Stimulated activated CD4-positive, alpha-beta T cell treated with anti-CD3 and anti-CD28 coated beads, Interleukin-15, amount 100 ng/mL, for 48 hours (primary cell): ENCODE measurements at regions not wholly inside any gene's neighbourhood (a gene's known extent, or its start where the extent isn't known, plus 50 kb on each side); places are given as distances from the start of the nearest gene placed in this dataset.

Experiments
- DNase-seq, 2 donors: peaks; one replicate each; pipeline ENCODE4 v3.0.0-alpha.2; 2020; ENCODE audit warnings: low read depth in 2 of 2

- DNase-seq = no peak
Measured at GRCh38 chr6:91711518-91711917, 1124.6 kb upstream of the MAP3K7 start.

GRCh38 chr6:91710342-91710741, 1123.5 kb upstream of the MAP3K7 start:
- no peak for DNase-seq

DNA sequence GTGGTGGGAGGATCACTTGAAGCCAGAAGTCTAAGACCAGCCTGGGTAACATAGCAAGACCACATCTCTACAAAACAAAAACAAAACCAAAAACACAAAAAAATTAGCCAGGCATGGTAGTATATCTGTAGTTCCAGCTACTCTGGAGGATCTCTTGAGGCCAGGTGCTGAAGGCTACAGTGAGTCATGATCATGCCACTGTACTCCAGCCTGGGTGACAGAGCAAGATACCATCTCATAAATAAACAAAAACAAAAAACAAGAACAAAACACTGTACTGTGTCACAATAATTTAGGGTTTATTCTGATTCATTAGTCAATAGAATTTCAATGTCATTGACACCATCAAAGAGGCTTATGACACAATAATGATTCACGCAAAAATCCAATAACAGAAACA, 1121.7 kb upstream of the MAP3K7 start:
- no peak for DNase-seq

- no peak for DNase-seq
Measured at GRCh38 chr6:91705646-91706045, 1118.8 kb upstream of the MAP3K7 start.

GRCh38 chr6:91704531-91704930, 1117.7 kb upstream of the MAP3K7 start:
- no peak for DNase-seq

GRCh38 chr6:91697010-91697695, 1110.3 kb upstream of the MAP3K7 start:
- no peak for DNase-seq

- no peak for DNase-seq
Measured at GRCh38 chr6:91695221-91695620, 1108.3 kb upstream of the MAP3K7 start.

- DNase-seq = no peak
Measured at GRCh38 chr6:91694016-91694654, 1107.3 kb upstream of the MAP3K7 start.

DNA sequence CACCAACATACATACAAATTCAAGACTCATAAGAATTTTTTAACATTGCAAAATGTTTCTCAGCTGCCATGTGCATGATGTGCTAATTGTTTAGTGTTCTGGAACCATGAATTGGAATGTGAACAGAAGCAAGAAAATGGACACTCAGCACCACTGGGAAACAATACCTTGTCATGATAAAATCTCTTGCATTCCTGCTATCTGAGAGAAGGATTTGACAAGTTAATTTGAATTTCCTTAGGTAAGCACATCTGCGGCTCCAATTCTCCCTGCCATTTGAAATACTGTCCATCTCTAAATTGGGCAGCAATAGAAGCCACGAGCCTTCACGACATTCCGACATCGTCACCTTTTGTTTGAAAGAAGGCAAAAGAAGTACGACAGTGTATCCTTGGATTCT, 1104.6 kb upstream of the MAP3K7 start:
- no peak for DNase-seq

GRCh38 chr6:91683240-91683639, 1096.4 kb upstream of the MAP3K7 start:
- DNase-seq = no peak

DNA sequence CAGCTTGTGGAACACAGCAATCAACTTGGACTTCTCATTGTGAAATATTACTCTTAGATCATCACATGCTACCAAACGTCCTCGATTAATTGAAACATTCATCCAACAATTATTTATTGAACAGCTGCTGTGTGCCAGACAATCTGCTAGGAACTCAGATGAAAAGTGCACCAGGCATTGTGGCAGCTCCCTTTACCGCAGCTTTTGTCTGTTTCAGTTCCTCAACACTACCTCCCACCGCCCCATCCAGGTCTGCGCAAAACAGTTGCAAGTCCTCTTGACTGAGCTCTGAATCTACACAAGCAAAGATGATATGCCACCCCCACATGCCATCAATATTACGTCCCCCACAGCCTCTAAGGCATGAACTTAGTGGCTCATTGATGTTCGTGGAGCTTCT, 1094.4 kb upstream of the MAP3K7 start:
- DNase-seq = no peak

- DNase-seq = no peak
Measured at GRCh38 chr6:91678679-91679446, 1092.0 kb upstream of the MAP3K7 start.

DNA sequence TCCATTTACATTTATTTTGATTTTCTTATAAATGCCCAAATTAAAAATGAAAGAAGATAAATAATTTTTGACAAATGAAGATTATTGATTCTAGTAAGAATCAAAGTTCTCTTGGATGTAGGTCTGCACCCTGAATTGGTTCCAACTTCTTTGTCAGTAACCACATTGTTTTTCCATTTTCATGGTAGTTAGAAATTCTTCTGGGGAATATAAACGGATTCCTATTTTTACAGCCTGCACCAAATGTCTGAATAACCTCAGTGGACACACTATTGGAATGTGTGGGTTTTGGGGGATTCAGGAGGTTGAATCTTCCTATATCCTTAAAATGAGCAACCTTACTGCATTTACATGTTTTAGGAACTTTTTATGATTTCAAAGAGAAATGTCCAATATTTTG, 1085.3 kb upstream of the MAP3K7 start:
- DNase-seq = no peak

- no peak for DNase-seq
Measured at GRCh38 chr6:91669871-91670268, 1083.0 kb upstream of the MAP3K7 start.

DNA sequence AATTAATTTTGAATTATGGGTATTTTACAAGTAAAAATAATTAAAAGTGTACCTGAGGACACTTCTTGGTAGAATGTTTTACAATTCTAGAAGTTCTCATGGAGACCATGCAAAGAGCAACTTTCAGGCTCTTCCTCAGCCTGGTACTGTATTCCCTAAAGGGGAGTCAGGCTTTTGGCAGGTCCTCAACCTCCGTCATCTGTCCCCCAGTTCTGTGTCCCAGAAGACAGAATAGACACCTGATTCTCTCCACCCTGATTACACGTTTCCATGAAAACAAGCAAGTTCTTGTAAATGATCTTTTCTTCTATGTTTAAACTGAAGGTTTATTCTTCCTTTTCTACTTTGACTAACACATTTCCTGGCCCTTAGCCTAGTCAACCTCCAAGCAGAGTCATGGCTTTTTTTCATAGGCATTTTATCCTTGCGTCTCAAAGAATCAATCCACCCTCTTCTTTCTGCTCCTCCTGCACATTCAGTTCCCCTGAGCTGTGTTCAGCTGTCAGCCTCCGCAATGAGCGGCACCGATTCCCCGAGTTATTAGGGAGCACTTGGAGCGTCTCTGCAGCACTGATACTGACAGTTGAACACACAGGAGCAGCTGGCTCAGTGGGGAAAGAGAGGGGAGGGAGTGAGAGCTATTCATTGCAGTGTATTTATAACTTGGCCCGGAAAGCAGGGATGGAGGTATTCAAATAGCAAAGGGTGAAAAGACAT, 1082.4 kb upstream of the MAP3K7 start:
- DNase-seq = no peak

DNA sequence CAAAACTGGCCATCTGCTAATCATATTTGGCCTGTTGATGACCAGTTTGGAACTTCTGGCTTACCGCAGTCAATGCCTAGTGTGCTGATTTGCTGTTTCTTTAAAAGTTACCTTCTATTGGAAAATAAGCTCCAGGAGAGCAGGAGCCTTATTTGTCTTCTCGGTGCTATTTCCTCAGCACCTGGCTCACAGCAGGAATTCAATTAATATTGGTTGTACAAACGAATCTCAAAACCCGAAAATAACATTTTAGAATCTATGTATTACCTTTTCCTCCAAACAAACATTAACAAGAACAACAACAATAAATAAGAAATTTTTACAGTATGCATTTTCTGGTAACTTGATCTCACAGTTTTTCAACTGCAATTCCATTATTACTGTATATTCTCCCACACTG, 1080.7 kb upstream of the MAP3K7 start:
- DNase-seq = no peak

DNA sequence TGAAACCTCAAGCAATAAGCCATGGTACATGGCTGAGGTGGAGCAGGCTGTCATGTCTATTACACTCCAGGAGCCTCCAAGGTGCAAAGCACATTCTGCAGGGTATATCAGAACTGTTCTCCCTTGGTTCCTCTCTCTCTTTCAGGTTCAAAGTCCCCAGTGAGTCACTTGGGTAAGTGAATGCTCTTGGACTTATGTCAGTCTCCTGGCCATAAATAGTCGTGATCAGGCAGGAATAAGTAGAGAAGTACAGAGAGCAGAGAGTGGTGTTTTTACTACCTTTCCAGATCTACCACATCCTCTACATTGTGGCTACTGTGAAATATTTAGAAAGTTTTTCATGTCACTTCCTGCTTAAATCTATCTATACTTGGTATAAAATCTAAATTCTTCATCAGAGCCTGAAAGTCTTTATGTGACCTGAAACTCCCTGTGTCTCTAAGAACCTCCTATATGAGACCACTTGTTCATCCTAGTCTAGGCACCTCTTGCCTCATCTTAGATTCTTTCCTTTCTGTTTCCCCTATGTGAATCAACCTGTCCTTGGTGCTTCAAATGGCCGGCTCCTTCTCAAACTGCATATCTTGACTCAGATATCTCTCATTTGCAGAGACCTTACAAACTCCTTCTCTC, 1077.6 kb upstream of the MAP3K7 start:
- DNase-seq = no peak

- no peak for DNase-seq
Measured at GRCh38 chr6:91660893-91661292, 1074.0 kb upstream of the MAP3K7 start.

DNA sequence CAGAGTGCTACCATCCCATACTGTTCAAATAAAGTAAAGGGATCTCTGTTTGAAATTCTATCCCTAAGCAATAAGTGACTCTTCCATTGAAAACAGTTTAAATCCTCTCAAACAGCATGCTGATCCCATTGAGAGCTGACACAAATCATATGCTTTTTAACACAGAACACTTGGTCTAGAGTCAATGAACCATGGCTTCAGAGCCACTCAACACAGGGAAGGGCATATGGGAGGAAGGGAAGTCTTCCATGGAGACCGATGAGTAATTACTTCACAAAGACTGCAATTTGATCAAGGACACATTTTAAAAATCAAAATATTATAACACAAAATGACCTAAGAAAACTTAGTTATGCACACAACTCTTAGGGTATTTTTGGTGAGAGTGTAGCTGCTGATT, 1073.0 kb upstream of the MAP3K7 start:
- DNase-seq = no peak

DNA sequence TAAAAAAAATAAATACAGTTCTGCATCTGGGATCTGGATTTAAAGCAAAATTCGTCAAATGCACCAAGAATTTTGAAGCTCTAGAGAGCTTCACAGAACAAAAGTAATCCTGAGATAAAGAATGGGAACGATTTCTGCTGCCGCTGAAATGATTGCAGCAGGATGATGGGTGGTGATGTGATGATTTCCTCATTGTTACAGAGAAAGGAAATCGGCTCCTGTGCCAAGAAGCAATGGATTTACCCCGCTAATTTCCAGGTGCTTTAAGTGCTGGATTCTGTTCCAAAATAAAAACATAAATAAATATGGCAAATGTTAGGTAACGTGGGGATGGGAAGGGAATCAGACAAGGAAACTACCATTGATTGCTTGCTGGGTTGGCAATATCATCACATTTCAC, 1067.9 kb upstream of the MAP3K7 start:
- no peak for DNase-seq

DNA sequence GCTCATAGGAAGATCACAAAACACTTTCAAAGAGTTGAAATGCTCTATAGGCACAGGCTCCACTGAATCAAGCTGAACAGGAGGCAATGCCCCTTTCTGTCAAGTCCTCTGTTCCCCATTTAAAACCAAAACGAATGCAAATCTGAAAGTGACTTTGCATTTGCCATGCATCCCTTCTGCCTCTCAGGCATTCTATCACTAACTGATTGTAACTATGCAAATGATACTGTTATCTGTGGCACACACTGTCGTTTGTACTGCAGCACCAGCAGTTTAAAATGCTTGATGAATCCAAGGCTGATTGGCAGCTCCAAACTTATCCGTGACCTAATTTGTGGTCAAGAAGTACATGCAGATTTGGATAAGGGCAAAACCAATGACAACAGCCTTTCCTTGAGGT, 1067.5 kb upstream of the MAP3K7 start:
- no peak for DNase-seq

DNA sequence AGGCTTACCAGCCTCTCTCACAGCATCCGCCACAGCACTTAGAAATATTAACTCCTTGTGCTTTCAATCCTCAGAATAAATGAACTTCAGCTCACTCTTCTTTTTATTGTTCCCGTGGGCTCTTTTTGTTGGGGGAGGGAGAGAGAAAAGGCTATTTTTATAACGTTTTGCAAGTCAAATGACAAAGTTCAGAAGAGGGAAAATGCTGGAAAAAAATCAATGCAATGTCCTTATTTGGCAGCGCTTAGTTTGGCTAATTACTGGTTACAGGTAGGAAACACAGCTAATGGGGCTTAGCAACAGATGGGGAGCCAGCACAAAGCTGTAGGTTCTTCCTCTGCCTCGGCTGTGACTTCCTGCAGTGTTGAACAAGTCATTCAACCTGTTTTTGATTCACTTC, 1067.0 kb upstream of the MAP3K7 start:
- DNase-seq = no peak
